HL-60/S4 (cell line): ENCODE measurements at regions not wholly inside any gene's neighbourhood (a gene's known extent, or its start where the extent isn't known, plus 50 kb on each side); places are given as distances from the start of the nearest gene placed in this dataset.

Source experiments
- in situ Hi-C: fragments of 300-500 bp; cut with MboI; formaldehyde crosslinking; loops from 2 replicates; pipeline ENCODE4 v1.14.3; 2022; ENCODE audit warnings: low sequenced_read_pairs

GRCh38 chr16:85369741-85370528 lies 243.2 kb upstream of the GSE1 start:
- in situ Hi-C loops = no loop called here

- in situ Hi-C loops = no loop called here
These were observed 242.6 kb upstream of the GSE1 start for GRCh38 chr16:85370543-85370880.

- in situ Hi-C loops = no loop called here
These were observed 242.1 kb upstream of the GSE1 start for GRCh38 chr16:85370881-85371651.

DNA sequence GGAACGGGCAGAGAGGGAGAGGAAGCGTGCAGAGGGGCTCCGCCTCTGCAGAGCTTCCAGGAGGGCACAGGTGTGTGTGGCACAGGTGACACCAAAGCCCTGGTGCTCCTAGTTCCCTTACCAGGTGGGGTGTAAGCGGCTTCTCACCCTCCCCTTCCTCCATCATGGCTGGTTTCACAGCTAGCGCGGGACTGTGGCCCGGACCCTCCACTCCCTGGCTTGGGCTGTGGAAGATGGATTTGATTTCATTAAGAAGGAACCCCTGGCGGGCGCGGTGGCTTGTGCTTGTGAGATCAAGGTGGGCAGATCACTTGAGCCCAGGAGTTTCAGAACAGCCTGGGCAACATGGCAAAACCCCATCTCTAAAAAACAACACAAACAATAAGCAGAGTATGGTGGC lies 241.2 kb upstream of the GSE1 start:
- in situ Hi-C loops = no loop called here

GRCh38 chr16:85372627-85373372 lies 240.3 kb upstream of the GSE1 start:
- in situ Hi-C loops = no loop called here

DNA sequence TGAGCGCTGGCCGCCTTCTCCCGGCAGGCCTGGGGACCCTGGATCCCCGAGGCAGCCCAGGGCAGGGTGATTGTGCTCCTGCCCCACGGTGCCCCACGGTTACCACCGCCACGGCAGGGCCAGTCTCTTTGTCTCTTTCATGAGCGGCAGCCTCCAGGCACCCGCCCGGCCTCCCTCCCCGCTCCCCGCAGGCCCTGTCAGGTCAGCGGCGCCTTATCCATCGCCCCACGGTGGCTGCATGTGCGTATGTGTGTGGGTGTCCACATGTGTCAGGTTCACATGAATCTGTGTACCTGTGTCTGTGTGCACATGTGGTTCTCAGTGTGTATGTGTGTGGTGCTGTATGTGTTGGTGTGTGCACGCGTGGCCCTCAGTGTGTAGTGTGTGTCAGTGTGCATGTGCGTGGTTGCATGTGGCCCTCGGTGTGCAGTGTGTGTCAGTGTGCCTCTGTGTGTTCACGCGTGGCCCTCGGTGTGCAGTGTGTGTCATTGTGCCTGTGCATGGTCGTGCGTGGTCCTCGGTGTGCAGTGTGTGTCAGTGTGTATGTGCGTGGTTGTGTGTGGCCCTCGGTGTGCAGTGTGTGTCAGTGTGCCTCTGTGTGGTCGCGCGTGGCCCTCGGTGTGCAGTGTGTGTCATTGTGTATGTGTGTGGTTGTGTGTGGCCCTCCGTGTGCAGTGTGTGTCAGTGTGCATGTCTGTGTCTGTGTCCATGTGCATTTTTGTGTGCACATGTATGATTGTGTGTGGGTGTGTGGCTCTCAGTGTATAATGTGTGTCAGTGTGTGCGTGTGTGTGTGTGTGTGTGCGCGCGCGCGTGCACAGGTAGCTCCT lies 239.2 kb upstream of the GSE1 start:
- in situ Hi-C loops = no loop called here

DNA sequence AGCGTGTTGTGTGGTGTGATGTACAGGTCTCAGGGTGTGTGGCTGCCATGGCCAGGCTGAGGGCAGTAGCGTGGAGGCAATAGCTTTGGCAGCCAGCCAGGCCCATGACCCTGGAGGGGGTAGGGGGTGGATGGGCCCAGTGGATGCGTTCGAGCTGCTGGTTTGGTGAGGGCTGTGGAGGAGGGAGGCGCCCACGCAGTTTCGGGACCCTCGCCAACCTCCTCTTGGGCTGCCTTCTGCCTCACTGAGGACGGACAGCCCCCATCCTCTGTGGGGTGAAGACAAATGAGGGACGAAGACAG lies 238.6 kb upstream of the GSE1 start:
- in situ Hi-C loops = no loop called here

DNA sequence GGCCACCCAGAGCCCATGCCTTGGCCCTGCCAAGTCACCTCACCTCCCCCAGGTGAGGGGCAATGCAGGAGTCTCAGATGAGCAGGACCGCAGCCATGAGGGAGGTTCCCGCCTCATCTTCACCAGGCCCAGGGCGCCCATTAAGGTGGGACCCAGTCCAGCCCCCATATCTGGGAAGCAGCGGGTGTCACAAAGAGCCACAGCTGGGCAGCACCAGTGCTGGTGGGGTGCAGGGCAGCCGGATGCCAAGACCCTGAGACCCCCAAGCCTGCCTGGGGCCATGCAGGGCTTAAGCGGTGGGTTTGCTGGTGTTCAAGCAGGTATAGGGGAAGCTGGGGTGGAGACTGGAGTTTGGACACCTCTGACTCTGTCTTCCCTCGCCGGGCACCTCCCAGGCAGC lies 237.8 kb upstream of the GSE1 start:
- in situ Hi-C loops = no loop called here

DNA sequence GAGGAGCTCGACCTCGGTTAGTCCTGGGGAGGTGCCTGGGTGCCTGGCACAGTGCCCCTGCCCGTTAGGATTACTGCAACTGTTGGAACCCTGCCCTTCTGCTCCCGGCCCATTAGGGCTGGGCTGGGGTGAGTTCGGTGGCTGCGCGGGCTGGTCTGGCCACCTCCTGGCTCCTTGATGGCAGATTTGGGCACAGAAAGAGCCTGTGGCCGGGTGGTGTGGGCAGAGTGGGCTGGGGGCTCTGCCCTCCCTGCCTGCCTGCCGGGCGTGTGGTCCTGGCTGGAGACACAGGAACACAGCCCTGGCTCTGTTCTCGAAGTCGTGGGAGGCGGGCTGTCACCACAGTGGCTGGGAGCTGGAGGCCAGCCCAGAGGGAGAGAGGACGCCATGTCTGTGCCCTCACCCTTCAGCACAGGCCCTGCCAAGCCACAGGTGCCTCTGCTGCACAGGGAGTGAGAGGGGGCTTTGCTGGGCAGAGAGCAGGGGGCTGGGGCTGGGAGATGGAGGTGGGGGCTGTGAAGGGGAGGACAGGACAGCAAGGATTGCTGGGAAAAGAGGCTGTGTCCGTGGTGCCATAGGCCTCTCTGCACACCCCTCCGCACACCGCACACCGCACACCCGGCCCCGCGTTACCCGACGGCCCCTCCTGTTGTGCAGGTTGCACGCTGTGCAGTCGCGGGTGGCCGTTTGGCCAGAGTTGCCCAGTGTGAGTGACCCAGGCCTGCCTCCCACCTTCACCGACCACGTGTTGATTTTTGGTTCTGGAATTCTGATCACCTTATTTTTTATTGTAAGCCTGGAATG lies 236.6 kb upstream of the GSE1 start:
- in situ Hi-C loops = no loop called here

GRCh38 chr16:85377388-85378144 lies 235.6 kb upstream of the GSE1 start:
- in situ Hi-C loops = no loop called here

- in situ Hi-C loops = no loop called here
These were observed 234.7 kb upstream of the GSE1 start for GRCh38 chr16:85378145-85379040.

DNA sequence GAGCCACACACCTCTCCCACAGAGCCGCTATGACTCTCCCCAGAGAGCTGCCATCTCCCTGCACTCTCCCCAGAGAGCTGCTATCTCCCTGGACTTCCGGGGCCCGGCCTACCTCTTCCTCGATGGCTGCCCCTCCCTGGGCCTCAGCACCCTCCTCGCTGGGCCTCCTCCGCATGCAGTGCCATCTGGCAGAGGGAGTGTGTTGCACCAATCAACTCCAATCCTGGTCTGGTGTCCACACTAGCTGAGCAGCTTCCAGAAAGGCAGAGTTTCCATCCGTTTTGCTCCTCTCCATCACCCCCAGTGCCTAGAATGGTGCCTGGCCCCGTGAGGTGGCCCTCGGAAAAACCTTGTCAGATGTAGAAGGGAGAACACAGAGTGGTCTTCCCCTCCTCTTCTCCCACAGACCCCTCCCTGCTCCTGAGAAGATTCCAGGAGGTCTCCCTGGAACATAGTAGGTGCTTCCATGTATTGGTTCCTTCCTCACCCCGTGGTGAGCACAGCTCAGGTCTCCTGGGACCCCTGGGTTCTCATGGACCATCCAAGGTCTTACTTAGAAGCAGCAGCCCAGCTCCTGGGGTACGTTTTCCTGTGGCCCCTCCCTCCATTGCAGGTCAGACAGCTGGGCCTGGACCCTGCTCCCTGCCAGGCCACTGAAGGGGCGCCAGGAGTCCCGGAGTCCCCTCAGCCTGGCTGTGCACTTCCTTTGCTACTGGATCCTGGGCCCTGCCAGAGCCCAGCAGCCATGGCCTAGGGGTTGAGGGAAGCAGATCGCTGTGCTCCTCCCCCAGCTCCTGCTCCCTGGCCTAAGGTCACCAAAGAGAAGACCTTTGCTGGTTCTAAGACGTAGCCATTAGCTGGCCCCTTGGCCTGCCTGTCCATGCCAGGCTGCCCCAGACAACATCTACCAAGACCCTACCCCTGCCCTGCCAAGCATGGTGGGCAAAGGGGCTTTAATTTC lies 233.8 kb upstream of the GSE1 start:
- in situ Hi-C loops = no loop called here

DNA sequence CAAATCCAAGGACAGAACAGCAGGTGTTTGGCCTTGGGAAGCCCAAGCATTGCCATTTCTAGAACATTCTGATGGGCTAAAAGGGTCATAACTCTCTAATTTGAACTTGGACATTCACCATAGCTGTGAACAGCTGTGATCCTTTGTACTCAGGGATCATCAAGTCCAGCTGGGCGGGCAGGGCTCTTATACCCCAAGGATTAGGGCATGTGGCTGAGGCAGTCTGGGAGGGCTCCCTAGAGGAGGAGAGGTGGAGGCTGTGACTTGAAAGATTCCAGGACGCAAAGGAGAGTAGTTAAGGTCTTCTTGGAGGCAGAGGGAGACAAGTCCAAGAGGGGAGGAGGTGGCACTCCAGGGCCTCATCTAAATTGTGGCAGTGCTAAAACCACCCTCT lies 233.1 kb upstream of the GSE1 start:
- in situ Hi-C loops = no loop called here

DNA sequence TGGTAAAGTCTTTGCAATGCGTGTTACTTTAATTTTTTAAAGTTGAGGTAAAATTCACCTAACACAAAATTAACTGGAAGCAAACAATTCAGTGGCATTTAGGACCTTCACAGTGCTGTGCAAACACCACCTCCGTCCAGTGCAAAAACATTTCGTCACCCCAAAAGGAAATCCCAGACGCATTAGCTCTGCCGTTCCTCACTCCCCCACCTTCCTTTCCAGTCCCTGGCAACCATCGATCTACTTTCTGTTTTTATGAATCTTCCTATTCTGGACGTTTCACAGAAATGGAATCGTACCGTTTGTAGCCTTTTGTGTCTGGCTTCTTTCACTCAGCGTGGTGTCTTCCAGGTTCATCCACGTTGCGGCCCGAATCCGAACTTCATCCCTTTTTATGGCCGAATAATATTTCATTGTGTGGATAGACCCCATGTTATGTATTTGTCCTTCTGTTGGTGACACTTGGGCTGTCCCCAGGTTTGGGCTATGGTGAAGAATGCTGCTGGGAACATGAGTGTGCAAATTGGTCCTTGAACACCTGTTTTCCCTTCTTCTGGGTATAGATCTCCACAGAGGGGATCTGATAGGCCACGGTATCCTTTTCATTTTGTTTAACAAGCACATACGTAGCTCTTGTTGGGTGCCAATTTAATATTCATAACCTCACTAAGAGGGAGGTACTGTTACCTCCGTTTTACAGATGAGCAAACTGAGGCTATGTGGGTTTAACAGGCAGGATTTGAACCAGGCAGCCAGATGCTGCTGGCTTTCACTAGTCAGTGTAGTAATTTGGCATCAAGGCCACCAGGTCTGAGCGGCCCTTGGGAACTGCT lies 232.0 kb upstream of the GSE1 start:
- in situ Hi-C loops = no loop called here

DNA sequence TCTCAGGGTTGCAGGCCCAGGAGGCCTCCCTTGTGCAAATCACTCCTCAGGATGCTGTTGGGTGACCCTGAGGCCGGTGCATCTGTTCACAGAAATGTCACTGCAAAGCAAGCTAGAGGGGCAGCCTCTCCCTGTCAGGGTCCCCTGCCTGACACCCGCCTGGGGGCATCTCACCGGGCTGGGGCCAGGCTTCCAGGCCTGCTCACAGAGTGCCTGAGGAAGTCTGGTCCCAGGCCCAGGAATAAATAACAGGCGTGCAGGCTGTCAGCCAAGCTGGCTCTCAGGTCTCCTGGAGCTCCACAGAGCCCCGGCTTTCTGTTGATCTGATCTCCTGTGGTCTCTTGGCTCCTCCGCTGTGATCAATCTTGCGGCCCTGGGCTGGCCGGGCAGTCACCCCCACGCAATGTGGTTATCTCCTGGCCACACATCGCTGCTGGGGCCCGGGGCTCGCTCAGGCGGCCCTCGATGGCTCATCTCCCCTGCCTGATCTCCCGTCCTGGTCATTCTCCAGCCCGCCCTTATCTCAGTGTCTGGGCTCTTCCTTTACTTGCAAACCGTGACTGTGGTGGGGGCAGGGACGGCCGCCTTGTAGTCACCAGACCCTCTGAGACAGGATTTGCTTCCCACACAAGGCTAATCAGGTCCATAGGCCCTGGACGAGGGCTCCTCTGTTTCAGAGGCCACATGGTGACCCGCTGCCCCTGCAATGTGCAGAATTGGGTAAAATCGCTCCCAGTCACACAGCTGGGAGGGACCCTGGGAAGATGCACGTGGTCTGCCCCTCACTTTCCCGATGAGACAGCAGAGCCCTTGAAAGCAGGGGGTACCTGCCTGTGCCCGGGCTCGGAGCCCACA lies 231.2 kb upstream of the GSE1 start:
- in situ Hi-C loops = no loop called here

DNA sequence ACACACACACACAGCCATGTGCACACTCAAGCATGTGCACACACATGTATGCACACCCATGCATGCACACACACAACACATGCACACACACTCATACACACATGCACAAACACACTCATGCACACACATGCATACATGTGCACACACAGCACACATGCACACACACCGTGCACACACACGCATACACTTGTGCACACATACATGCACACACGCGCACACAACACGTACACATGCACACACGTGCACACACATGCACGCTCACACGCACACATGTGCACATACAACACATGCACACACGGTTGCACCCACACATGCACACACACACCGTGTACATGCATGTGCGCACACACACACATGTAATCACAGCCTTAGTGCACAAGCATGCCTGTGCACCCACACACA lies 230.4 kb upstream of the GSE1 start:
- in situ Hi-C loops = no loop called here
